WTC11 (cell line): ENCODE measurements at regions not wholly inside any gene's neighbourhood (a gene's known extent, or its start where the extent isn't known, plus 50 kb on each side); places are given as distances from the start of the nearest gene placed in this dataset.

Experiments
- ATAC-seq: fragments of 200-7000 bp; cut with Tn5 transposase; 2 replicates; pipeline ENCODE4 v1.10.0; 2021; ENCODE audit warnings: mild to moderate bottlenecking, moderate library complexity
- CTCF ChIA-PET: fragments of 300-600 bp; sonication (Branson Sonifier 250); formaldehyde crosslinking; loops from one replicate; lab custom pipeline; 2021; ENCODE audit warnings: antibody characterized with exemption; lab: Charles Lee
- POLR2A ChIA-PET: fragments of 350-600 bp; sonication (Branson Sonifier 250); formaldehyde crosslinking; loops from one replicate; lab custom pipeline; 2021; ENCODE audit warnings: antibody characterized with exemption; lab: Charles Lee
- DNase-seq: peaks from one replicate; pipeline ENCODE4 v3.0.0; 2021; ENCODE audit warnings: low spot score
- H3K27ac Mint-ChIP-seq: 2 replicates; pipeline ENCODE4 v1.8.0; 2021; ENCODE audit warnings: mixed read lengths
- H3K27me3 Mint-ChIP-seq: 2 replicates; pipeline ENCODE4 v1.8.0; 2021; ENCODE audit warnings: low read depth, mild to moderate bottlenecking, moderate library complexity, mixed read lengths
- H3K36me3 Mint-ChIP-seq: 2 replicates; pipeline ENCODE4 v1.8.0; 2021; ENCODE audit warnings: mixed read lengths
- H3K4me1 Mint-ChIP-seq: 2 replicates; pipeline ENCODE4 v1.8.0; 2022; ENCODE audit warnings: mixed read lengths
- H3K4me3 Mint-ChIP-seq: 2 replicates; pipeline ENCODE4 v1.8.0; 2021; ENCODE audit warnings: mild to moderate bottlenecking, moderate library complexity, mixed read lengths
- H3K9me3 Mint-ChIP-seq: 2 replicates; pipeline ENCODE4 v1.8.0; 2021; ENCODE audit warnings: mixed read lengths
- CBFB ChIP-seq: sonication (generic); formaldehyde crosslinking; IDR thresholded peaks from 2 replicates; pipeline ENCODE4 v1.8.1; 2022; ENCODE audit warnings: mild to moderate bottlenecking, low read depth, missing genetic modification reagents
- CREM ChIP-seq: sonication (generic); formaldehyde crosslinking; IDR thresholded peaks from 2 replicates; pipeline ENCODE4 v1.8.1; 2022; ENCODE audit warnings: mild to moderate bottlenecking, missing genetic modification reagents, moderate library complexity
- ETV6 ChIP-seq: sonication (generic); formaldehyde crosslinking; IDR thresholded peaks from 2 replicates; pipeline ENCODE4 v1.8.1; 2022; ENCODE audit warnings: mild to moderate bottlenecking, missing genetic modification reagents
- GABPB1 ChIP-seq: sonication (generic); formaldehyde crosslinking; IDR thresholded peaks from 2 replicates; pipeline ENCODE4 v1.8.1; 2023; ENCODE audit warnings: mild to moderate bottlenecking, missing genetic modification reagents
- HMGA2 ChIP-seq: fragments of 250-450 bp; sonication (Bioruptor Pico); IDR thresholded peaks from 2 replicates; pipeline ENCODE4 v1.4.0; 2021; ENCODE audit warnings: mild to moderate bottlenecking, moderate library complexity
- MXD4 ChIP-seq: fragments of 250-450 bp; sonication (Bioruptor Pico); IDR thresholded peaks from 2 replicates; pipeline ENCODE4 v1.8.0; 2021; ENCODE audit warnings: mild to moderate bottlenecking, moderate library complexity, borderline replicate concordance
- NFE2L1 ChIP-seq: sonication (generic); formaldehyde crosslinking; IDR thresholded peaks from 2 replicates; pipeline ENCODE4 v1.8.1; 2023; ENCODE audit warnings: missing genetic modification reagents
- NR2C2 ChIP-seq: sonication (generic); formaldehyde crosslinking; IDR thresholded peaks from 2 replicates; pipeline ENCODE4 v1.8.0; 2022; ENCODE audit warnings: mild to moderate bottlenecking, missing genetic modification reagents
- RORB ChIP-seq: fragments of 250-450 bp; sonication (Bioruptor Pico); IDR thresholded peaks from 2 replicates; pipeline ENCODE4 v1.9.0; 2021; ENCODE audit warnings: mild to moderate bottlenecking
- ZBTB21 ChIP-seq: sonication (generic); formaldehyde crosslinking; IDR thresholded peaks from 2 replicates; pipeline ENCODE4 v1.8.1; 2023; ENCODE audit warnings: mild to moderate bottlenecking, missing genetic modification reagents, borderline replicate concordance
- TF ChIP-seq, protein P1 (sequence below): sonication (generic); formaldehyde crosslinking; IDR thresholded peaks from 2 replicates; pipeline ENCODE4 v1.8.1; 2022; ENCODE audit warnings: low read depth, mild to moderate bottlenecking, moderate library complexity, missing genetic modification reagents, borderline replicate concordance
- TF ChIP-seq, protein P2 (sequence below): sonication (generic); formaldehyde crosslinking; IDR thresholded peaks from 2 replicates; pipeline ENCODE4 v1.8.1; 2022; ENCODE audit warnings: mild to moderate bottlenecking, missing genetic modification reagents, moderate library complexity, borderline replicate concordance
- TF ChIP-seq, protein P3 (sequence below): fragments of 250-450 bp; sonication (Bioruptor Pico); IDR thresholded peaks from 2 replicates; pipeline ENCODE4 v1.9.0; 2021; ENCODE audit warnings: mild to moderate bottlenecking
- TF ChIP-seq, protein P4 (sequence below): sonication (generic); formaldehyde crosslinking; IDR thresholded peaks from 2 replicates; pipeline ENCODE4 v1.8.1; 2022; ENCODE audit warnings: missing genetic modification reagents, borderline replicate concordance
- TF ChIP-seq, protein P5 (sequence below): sonication (generic); formaldehyde crosslinking; IDR thresholded peaks from 2 replicates; pipeline ENCODE4 v1.8.0; 2022; ENCODE audit warnings: mild to moderate bottlenecking, missing genetic modification reagents
- TF ChIP-seq, protein P6 (sequence below): sonication (generic); formaldehyde crosslinking; IDR thresholded peaks from 2 replicates; pipeline ENCODE4 v1.8.1; 2023; ENCODE audit warnings: mild to moderate bottlenecking, missing genetic modification reagents, borderline replicate concordance
- TF ChIP-seq, protein P7 (sequence below): sonication (generic); formaldehyde crosslinking; IDR thresholded peaks from 2 replicates; pipeline ENCODE4 v1.8.1; 2023; ENCODE audit warnings: mild to moderate bottlenecking, moderate library complexity, missing genetic modification reagents
- TF ChIP-seq, protein P8 (sequence below): fragments of 250-450 bp; sonication (Bioruptor Pico); IDR thresholded peaks from 2 replicates; pipeline ENCODE4 v1.9.0; 2021; ENCODE audit warnings: mild to moderate bottlenecking

DNA sequence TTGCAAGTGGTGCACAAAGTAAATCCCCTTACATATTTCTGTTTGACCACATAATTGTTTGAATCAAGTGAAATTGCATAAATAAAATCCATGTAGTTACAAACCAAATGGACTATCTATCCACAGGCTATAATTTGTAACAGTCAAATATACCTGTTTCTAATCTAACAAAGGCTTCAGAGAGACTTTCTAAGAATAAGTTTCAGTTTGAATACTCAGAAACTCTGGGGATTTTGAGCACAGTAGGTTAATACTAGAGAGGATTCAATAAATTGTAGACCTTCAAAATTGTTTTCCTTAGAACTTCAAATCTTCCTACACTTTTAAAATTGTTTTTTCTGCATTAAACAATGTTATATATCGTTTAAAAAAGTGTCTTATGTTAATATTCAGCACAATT is 1250.1 kb downstream of the NLGN4X start (continued):
- TF ChIP-seq, protein P1, sequence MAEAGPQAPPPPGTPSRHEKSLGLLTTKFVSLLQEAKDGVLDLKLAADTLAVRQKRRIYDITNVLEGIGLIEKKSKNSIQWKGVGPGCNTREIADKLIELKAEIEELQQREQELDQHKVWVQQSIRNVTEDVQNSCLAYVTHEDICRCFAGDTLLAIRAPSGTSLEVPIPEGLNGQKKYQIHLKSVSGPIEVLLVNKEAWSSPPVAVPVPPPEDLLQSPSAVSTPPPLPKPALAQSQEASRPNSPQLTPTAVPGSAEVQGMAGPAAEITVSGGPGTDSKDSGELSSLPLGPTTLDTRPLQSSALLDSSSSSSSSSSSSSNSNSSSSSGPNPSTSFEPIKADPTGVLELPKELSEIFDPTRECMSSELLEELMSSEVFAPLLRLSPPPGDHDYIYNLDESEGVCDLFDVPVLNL (CRISPR knock-in tag), result no peak
- TF ChIP-seq, protein P2, sequence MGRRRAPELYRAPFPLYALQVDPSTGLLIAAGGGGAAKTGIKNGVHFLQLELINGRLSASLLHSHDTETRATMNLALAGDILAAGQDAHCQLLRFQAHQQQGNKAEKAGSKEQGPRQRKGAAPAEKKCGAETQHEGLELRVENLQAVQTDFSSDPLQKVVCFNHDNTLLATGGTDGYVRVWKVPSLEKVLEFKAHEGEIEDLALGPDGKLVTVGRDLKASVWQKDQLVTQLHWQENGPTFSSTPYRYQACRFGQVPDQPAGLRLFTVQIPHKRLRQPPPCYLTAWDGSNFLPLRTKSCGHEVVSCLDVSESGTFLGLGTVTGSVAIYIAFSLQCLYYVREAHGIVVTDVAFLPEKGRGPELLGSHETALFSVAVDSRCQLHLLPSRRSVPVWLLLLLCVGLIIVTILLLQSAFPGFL (CRISPR knock-in tag), result no peak
- TF ChIP-seq, protein P3, sequence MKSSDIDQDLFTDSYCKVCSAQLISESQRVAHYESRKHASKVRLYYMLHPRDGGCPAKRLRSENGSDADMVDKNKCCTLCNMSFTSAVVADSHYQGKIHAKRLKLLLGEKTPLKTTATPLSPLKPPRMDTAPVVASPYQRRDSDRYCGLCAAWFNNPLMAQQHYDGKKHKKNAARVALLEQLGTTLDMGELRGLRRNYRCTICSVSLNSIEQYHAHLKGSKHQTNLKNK (CRISPR knock-in tag), result no peak
- TF ChIP-seq, protein P4, sequence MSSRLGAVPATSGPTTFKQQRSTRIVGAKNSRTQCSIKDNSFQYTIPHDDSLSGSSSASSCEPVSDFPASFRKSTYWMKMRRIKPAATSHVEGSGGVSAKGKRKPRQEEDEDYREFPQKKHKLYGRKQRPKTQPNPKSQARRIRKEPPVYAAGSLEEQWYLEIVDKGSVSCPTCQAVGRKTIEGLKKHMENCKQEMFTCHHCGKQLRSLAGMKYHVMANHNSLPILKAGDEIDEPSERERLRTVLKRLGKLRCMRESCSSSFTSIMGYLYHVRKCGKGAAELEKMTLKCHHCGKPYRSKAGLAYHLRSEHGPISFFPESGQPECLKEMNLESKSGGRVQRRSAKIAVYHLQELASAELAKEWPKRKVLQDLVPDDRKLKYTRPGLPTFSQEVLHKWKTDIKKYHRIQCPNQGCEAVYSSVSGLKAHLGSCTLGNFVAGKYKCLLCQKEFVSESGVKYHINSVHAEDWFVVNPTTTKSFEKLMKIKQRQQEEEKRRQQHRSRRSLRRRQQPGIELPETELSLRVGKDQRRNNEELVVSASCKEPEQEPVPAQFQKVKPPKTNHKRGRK (CRISPR knock-in tag), result no peak
- TF ChIP-seq RORB (CRISPR knock-in tag), result no peak
- TF ChIP-seq ETV6 (CRISPR knock-in tag), result no peak
- no peak for TF ChIP-seq ZBTB21 (CRISPR knock-in tag)
- TF ChIP-seq HMGA2 (CRISPR knock-in tag), result no peak
- TF ChIP-seq, protein P5, sequence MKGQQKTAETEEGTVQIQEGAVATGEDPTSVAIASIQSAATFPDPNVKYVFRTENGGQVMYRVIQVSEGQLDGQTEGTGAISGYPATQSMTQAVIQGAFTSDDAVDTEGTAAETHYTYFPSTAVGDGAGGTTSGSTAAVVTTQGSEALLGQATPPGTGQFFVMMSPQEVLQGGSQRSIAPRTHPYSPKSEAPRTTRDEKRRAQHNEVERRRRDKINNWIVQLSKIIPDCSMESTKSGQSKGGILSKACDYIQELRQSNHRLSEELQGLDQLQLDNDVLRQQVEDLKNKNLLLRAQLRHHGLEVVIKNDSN, result no peak
- TF ChIP-seq NR2C2 (CRISPR knock-in tag), result no peak

DNA sequence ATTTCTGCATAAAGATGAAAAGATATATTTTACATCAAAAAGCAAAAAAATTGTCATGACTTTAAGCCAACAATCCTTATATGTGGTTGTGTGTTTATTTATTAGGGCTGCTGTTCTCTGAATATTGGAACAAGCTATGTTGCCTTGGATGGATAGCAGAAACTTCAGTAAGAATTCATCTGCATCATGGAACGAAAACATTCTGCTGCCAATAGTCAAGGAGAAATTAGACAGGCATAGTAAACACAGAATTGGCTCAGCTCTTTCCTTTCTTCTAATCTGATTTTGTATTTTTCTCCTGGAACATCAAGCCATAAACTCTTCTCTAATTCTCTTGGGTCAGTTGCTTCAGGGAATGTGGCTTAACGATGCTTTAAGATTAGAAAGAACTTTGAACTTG is 1257.0 kb downstream of the NLGN4X start:
- ATAC-seq (no peak), DNase-seq (no peak)
- CTCF ChIA-PET, result no interaction called here
- H3K4me3 Mint-ChIP-seq, result no peak overlapping the region
- peaks cover 3% of the 10 kb centered on the region; the same call in 1 of the 2 replicates for H3K36me3 Mint-ChIP-seq
- no peak overlapping the region for H3K27ac Mint-ChIP-seq
- no peaks in the 10 kb centered on the region for H3K4me1 Mint-ChIP-seq
- peaks cover 21% of the 10 kb centered on the region for H3K9me3 Mint-ChIP-seq
- TF ChIP-seq CREM (CRISPR knock-in tag) (no peak), CBFB (CRISPR knock-in tag) (no peak), NFE2L1 (CRISPR knock-in tag) (no peak), MXD4 (CRISPR knock-in tag) (no peak), GABPB1 (CRISPR knock-in tag) (no peak)
- TF ChIP-seq, protein P6, sequence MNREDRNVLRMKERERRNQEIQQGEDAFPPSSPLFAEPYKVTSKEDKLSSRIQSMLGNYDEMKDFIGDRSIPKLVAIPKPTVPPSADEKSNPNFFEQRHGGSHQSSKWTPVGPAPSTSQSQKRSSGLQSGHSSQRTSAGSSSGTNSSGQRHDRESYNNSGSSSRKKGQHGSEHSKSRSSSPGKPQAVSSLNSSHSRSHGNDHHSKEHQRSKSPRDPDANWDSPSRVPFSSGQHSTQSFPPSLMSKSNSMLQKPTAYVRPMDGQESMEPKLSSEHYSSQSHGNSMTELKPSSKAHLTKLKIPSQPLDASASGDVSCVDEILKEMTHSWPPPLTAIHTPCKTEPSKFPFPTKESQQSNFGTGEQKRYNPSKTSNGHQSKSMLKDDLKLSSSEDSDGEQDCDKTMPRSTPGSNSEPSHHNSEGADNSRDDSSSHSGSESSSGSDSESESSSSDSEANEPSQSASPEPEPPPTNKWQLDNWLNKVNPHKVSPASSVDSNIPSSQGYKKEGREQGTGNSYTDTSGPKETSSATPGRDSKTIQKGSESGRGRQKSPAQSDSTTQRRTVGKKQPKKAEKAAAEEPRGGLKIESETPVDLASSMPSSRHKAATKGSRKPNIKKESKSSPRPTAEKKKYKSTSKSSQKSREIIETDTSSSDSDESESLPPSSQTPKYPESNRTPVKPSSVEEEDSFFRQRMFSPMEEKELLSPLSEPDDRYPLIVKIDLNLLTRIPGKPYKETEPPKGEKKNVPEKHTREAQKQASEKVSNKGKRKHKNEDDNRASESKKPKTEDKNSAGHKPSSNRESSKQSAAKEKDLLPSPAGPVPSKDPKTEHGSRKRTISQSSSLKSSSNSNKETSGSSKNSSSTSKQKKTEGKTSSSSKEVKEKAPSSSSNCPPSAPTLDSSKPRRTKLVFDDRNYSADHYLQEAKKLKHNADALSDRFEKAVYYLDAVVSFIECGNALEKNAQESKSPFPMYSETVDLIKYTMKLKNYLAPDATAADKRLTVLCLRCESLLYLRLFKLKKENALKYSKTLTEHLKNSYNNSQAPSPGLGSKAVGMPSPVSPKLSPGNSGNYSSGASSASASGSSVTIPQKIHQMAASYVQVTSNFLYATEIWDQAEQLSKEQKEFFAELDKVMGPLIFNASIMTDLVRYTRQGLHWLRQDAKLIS (CRISPR knock-in tag), result no peak
- TF ChIP-seq, protein P7, sequence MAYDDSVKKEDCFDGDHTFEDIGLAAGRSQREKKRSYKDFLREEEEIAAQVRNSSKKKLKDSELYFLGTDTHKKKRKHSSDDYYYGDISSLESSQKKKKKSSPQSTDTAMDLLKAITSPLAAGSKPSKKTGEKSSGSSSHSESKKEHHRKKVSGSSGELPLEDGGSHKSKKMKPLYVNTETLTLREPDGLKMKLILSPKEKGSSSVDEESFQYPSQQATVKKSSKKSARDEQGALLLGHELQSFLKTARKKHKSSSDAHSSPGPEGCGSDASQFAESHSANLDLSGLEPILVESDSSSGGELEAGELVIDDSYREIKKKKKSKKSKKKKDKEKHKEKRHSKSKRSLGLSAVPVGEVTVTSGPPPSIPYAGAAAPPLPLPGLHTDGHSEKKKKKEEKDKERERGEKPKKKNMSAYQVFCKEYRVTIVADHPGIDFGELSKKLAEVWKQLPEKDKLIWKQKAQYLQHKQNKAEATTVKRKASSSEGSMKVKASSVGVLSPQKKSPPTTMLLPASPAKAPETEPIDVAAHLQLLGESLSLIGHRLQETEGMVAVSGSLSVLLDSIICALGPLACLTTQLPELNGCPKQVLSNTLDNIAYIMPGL (CRISPR knock-in tag), result no peak
- TF ChIP-seq, protein P4 (CRISPR knock-in tag), result no peak
- TF ChIP-seq, protein P8, sequence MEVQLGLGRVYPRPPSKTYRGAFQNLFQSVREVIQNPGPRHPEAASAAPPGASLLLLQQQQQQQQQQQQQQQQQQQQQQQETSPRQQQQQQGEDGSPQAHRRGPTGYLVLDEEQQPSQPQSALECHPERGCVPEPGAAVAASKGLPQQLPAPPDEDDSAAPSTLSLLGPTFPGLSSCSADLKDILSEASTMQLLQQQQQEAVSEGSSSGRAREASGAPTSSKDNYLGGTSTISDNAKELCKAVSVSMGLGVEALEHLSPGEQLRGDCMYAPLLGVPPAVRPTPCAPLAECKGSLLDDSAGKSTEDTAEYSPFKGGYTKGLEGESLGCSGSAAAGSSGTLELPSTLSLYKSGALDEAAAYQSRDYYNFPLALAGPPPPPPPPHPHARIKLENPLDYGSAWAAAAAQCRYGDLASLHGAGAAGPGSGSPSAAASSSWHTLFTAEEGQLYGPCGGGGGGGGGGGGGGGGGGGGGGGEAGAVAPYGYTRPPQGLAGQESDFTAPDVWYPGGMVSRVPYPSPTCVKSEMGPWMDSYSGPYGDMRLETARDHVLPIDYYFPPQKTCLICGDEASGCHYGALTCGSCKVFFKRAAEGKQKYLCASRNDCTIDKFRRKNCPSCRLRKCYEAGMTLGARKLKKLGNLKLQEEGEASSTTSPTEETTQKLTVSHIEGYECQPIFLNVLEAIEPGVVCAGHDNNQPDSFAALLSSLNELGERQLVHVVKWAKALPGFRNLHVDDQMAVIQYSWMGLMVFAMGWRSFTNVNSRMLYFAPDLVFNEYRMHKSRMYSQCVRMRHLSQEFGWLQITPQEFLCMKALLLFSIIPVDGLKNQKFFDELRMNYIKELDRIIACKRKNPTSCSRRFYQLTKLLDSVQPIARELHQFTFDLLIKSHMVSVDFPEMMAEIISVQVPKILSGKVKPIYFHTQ (CRISPR knock-in tag), result no peak
- no peaks in the 10 kb centered on the region for H3K27me3 Mint-ChIP-seq
- POLR2A ChIA-PET, result no interaction called here
